GM10266 (cell line): ENCODE measurements at regions not wholly inside any gene's neighbourhood (a gene's known extent, or its start where the extent isn't known, plus 50 kb on each side); places are given as distances from the start of the nearest gene placed in this dataset.

Experiments
- DNase-seq: peaks from one replicate; pipeline ENCODE4 v3.0.0; 2012; ENCODE audit errors: extremely low spot score
- TF ChIP-seq, protein P1 (sequence below): IDR thresholded peaks from 2 replicates; pipeline ENCODE4 v1.5.1; 2012; ENCODE audit warnings: mild to moderate bottlenecking, low read depth; ENCODE audit not compliant: control insufficient read depth, insufficient read depth; ENCODE audit errors: missing control alignments

DNA sequence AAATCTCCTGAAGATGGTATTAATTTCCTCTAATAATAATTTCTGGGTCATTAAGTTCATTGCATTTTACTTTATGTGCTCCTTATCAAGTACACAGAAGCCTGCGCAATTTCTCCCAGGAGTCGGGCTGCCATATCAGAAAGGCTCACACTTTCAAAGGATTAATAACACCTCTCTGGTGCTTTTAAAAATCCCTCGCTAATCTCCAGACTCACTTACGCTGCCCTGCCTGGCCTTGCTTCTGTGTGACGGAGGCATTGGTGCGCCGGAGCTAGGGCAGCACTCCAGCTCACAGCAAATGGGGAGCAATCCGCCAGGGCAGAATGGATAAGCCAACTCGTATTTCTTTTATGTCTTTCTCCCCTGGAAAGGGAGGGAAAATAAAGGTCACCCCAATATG is 300.8 kb downstream of the EFNB2 start:
- TF ChIP-seq, protein P1, sequence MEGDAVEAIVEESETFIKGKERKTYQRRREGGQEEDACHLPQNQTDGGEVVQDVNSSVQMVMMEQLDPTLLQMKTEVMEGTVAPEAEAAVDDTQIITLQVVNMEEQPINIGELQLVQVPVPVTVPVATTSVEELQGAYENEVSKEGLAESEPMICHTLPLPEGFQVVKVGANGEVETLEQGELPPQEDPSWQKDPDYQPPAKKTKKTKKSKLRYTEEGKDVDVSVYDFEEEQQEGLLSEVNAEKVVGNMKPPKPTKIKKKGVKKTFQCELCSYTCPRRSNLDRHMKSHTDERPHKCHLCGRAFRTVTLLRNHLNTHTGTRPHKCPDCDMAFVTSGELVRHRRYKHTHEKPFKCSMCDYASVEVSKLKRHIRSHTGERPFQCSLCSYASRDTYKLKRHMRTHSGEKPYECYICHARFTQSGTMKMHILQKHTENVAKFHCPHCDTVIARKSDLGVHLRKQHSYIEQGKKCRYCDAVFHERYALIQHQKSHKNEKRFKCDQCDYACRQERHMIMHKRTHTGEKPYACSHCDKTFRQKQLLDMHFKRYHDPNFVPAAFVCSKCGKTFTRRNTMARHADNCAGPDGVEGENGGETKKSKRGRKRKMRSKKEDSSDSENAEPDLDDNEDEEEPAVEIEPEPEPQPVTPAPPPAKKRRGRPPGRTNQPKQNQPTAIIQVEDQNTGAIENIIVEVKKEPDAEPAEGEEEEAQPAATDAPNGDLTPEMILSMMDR, result no peak
- DNase-seq, result no peak

DNA sequence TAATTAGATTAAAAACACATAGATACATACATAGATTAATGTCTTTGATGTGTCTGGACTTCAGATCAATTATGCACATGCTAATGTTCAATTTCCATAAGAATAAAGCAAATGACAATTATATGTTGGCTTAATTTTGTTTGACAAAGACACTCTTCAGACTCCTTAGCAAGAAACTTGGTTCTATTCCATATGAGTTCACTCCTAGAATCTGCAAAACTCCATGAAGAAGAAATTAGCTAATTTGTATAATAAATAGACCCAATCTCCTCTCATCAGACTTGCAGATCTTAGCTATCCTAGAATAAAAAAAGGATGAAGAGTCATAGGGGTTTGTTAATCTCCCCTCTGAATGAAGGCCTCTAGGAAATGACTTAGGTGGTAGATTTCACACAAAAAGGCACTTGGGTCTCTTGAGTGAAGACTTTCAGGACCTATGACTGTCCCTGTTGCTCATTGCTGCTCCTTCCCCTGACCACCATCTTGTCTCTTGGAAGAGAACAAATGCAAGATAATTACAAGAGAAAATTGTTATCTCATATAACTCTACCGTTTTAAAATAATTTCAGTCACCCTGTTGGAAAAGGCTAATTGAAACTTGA is 302.2 kb downstream of the EFNB2 start:
- TF ChIP-seq, protein P1, result no peak
- no peak for DNase-seq

DNA sequence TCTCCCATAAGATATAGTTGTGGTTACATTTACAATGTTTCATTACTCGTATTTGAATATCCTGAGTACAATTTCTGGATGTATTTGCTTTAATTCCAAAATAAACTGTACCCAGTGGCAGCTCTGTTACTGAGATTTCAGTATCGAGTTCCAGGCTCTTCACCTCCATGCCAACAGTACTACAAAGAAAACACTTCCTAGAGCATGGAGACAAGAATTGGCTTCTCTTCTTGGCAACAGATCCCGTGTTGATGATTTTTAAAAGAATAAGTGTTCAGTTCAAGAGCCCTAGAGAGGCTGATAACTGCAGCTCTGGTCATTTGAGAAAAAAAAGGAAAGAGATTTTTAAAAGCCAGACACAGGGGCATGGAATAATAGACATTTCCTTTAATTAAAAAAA is 302.8 kb downstream of the EFNB2 start:
- TF ChIP-seq, protein P1, result no peak
- no peak for DNase-seq

DNA sequence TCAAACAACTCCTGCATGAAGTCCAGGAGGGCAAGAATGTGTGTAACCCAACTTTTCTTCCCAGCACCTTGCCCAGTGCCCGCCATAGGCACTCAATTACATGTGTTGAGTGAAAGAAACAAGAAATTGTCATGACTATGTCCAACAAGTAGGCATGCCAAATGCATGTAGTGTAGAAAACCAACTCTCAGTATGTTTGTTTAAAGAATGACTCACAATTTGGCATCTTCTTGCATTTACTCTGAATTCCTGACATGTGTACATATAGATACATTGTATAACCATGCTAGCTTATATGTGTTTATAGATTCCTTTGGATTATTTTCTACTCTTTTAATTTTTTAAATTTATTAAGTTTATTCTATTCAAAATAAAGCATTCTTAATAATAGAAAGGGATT is 305.0 kb downstream of the EFNB2 start:
- DNase-seq, result no peak
- TF ChIP-seq, protein P1, result no peak

DNA sequence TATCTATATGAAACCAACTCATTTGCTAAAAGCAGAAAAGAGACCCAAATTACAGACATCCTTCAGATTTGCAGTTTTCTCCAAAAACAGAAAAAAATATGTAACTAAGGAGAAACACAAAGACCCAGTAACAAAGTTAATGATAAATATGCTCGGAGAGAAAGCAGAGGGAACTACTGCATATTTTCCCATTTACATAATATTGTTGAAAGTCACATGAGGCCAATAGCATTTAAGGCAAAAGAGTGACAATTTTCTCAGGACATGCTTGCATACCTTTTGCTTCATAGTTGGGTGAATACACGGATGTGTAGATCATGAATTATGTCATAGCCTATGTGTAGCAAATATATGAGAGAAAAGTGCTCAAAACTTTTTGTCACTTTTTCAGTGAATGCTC is 310.3 kb downstream of the EFNB2 start:
- TF ChIP-seq, protein P1, result no peak
- DNase-seq, result no peak

DNA sequence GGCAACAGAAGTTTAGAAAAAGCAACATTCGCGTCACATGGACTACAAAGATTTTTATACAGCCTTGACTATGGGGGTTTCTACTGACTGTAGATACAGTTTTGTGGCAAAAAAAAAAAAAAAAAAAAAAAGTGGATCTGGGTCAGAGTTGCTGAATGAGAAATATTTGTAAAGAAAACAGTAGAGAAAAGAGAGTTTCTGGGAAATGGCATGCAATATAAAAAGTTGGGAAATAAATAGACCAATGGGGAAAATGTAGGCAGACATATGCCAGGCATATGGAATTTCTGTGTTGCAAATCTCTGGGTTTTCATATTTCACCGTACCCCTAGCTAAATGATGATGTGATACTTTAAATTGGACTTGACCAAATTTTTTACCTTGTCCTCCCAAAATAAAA is 315.3 kb downstream of the EFNB2 start:
- no peak for DNase-seq
- TF ChIP-seq, protein P1, result no peak

DNA sequence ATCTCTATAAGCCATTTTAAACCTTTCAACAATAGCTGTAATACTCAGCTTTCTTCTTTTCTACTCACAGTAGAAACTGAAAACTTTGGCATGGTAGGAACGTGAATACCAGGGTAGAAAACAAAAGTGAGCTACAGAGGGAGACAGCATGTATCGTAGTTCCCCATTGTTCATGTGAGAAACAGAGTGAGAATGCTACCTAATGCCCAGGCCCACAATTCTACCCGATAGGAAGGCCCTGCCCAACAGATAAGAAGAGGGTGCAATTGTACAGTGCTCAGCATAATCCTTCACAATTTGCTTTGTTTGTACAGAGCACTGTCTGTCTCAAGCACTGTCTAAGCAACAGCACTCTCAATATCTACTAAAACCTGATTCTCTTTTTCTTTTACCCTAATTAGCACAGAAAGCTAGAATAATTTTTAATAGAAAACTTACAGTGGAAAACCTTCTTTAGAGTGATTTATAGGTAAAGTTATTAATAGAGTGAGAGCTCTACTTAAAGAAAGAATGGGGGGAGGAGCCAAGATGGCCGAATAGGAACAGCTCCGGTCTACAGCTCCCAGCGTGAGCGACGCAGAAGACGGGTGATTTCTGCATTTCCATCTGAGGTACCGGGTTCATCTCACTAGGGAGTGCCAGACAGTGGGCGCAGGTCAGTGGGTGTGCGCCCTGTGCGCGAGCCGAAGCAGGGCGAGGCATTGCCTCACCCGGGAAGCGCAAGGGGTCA is 322.3 kb downstream of the EFNB2 start:
- DNase-seq, result no peak
- TF ChIP-seq, protein P1, result no peak
